Right kidney (tissue), 1 donor: ENCODE measurements at regions not wholly inside any gene's neighbourhood (a gene's known extent, or its start where the extent isn't known, plus 50 kb on each side); places are given as distances from the start of the nearest gene placed in this dataset.

Source experiments
- DNase-seq: peaks from one replicate; pipeline ENCODE4 v3.0.0-alpha.2; 2016

- DNase-seq: no peak
These were observed 232.0 kb upstream of the TMTC1 start for GRCh38 chr12:30015631-30016337.

- DNase-seq: no peak
These were observed 231.2 kb upstream of the TMTC1 start for GRCh38 chr12:30014991-30015390.

GRCh38 chr12:30012816-30013450 lies 229.2 kb upstream of the TMTC1 start:
- no peak for DNase-seq

DNA sequence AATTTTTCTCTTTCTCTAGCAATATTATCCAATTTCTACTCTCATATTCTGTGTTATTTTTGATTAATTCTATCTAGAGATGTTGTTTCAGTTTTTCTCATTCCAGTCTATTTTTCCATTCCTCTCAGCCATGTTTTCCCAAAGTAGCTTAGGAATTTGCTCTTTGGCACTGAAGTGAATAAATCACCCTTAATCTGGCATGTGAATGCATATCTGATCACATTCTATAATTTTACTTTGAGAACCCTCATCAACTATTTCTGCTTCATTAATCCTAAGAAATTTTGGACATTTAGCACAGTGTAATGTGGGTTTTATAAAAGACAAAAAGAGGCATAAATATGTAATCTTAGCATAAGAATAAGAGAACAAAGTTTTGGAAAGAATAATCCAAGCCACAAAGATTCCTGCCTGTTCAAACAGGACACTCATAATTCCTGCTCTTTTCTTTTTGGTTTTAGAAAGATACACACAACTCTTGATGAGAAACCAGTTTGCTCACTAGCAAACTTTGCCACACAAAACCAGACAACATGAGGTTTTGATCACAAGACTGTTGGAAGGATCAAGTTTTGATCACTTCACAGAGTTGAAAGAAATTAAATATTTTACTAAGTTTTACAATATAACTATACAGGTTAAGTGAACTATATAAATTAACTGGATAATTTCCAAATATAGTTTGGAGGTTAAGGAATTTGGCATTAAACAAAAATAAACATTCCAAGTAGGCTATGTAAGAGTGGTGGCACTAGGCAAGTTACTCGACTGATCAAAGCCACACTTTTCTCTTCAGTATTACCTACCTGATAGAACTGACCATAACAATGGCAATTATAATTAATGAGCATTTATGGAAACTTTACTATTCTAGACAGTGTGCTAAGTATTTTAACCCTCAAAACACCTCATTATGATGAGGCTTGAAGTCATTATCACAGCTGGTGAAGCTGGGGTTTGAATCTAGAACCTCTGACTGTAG lies 226.6 kb upstream of the TMTC1 start:
- DNase-seq: no peak

GRCh38 chr12:30006021-30006420 lies 222.3 kb upstream of the TMTC1 start:
- DNase-seq: no peak

DNA sequence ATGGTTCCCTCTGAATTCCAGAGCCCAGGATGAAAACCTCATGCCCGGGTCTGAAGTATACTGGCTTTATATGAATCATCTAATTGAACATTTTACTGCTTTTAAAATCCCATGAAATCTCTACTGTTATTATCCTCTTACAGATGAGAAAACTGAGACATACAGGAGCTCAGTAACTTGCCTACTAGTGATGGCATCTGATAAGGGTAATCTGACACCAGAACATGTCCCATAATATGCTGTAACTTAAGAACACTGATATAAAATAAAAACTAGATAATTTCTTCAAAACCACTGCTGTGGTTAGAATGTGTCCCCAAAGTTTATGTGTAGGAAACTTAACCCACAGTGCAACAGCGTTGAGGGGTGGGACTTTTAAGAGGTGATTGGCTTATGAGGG lies 219.6 kb upstream of the TMTC1 start:
- no peak for DNase-seq

- no peak for DNase-seq
These were observed 218.9 kb upstream of the TMTC1 start for GRCh38 chr12:30002677-30003076.

DNA sequence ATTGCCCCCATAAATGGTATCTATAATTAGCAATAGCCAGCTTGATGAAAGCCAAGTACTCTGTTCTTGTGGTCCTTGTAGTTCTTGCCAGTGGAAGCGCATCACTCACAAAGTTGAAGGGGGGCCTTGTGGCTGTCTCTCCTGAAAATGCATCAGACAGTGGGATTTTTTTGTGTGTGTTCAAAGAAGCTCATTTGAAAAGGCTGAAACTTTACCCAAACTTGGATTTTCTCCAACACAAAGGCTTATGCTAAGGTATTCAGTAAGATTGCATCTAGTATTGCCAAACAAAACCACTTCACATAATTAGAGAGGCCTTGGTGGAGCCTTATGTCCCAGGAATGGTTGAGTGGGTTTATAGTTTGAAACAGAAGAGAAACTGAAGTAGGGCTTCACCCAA lies 216.7 kb upstream of the TMTC1 start:
- no peak for DNase-seq

- DNase-seq: no peak
These were observed 213.3 kb upstream of the TMTC1 start for GRCh38 chr12:29996993-29997392.

- DNase-seq: no peak
These were observed 208.6 kb upstream of the TMTC1 start for GRCh38 chr12:29992366-29992765.

- no peak for DNase-seq
These were observed 208.2 kb upstream of the TMTC1 start for GRCh38 chr12:29991924-29992323.

- no peak for DNase-seq
These were observed 207.2 kb upstream of the TMTC1 start for GRCh38 chr12:29990971-29991370.

GRCh38 chr12:29983851-29984250 lies 200.1 kb upstream of the TMTC1 start:
- DNase-seq: no peak

GRCh38 chr12:29980304-29980703 lies 196.6 kb upstream of the TMTC1 start:
- DNase-seq: no peak

GRCh38 chr12:29971446-29971845 lies 187.7 kb upstream of the TMTC1 start:
- DNase-seq: no peak

DNA sequence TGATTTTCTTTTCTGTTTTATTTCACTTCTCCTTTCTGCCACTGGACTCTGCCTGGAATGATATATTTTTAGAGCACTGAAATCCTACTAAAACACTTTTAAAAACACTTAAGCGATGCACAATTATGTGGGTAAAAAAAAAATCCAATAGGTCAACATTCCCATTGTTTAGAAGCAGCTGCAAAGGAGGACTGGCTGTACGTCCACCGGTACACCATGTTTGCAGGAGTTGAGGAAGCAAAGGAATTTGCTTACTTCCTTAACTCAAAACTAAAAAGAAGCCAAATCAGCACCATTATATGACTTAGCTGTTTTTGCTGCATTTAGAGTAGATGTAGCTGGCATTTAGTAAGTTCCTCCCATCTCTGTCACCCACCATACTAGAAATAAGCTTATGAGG lies 186.8 kb upstream of the TMTC1 start:
- no peak for DNase-seq

GRCh38 chr12:29962276-29963035 lies 178.7 kb upstream of the TMTC1 start:
- no peak for DNase-seq

GRCh38 chr12:29961231-29961630 lies 177.5 kb upstream of the TMTC1 start:
- DNase-seq: no peak

DNA sequence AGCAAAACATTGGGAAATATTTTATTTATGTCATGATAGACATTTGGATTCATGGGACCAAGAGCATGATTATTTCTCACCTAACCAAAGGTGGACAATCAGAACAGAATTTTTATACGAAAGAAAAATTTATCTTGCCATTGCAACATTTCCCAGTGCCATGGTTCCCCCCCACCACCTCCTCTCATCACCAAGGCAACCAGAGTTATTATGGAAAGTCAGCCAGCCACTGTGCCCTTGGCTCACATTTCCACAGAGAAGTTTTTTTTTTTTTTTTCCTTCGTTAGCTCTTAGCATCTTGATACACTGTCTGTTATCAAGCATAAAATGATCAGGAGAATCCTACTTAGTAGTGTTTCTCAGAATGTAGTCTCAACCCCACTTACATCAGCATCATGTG lies 176.4 kb upstream of the TMTC1 start:
- no peak for DNase-seq

- no peak for DNase-seq
These were observed 174.1 kb upstream of the TMTC1 start for GRCh38 chr12:29957835-29958234.

- no peak for DNase-seq
These were observed 162.2 kb upstream of the TMTC1 start for GRCh38 chr12:29945904-29946303.

DNA sequence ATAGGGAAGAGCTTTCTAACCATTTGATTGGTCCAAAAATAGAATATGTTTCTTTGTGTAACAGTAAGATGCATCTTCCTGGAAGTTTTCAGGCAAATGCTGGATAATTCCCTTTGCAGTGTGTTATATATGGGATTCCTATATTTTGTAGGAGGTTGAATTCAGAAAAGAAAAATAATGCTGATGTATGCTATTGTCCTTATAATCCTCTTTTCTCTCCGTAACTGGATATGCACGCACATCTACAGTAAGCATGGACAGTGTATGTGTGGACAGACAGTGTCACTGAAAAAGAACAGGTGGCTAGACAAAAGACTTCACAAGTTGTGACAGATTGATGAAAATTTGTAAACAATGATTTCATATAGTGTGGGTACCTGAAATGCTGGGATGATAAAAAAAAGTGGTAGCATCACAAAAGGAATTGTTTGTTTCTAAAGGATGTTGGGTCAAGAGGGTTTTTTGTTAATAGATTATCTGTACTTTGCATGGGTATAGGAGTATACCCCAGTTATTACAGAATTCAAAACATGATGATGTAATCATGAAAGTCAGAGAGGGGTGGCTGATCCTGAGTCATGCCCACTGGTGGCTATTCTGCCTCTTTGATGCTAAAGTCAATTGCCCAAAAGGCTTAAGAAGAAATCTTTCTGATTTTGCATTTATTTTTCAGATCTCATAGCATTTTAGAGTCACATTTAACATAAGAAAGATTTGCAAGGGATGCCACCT lies 160.7 kb upstream of the TMTC1 start:
- no peak for DNase-seq
